Thymus (tissue), 11 donors: ENCODE measurements at regions not wholly inside any gene's neighbourhood (a gene's known extent, or its start where the extent isn't known, plus 50 kb on each side); places are given as distances from the start of the nearest gene placed in this dataset.
"Not testable (repeated sequence)": the region's sequence is repeated elsewhere in the genome, so short reads cannot be mapped to it uniquely, and the experiment has no call there.

ENCODE experiments used
- DNase-seq, 9 donors: peaks; one replicate each; pipeline ENCODE4 v3.0.0-alpha.2; 2013; ENCODE audit warnings: low spot score in 9 of 9, low read depth in 6 of 9, missing footprints in 1 of 9
- H3K27ac ChIP-seq, 2 donors: one replicate each; pipeline ENCODE4 v1.5.1; 2013; ENCODE audit warnings: control low read depth in 1 of 2, low read depth in 1 of 2, low read length in 1 of 2, mild to moderate bottlenecking in 1 of 2, moderate library complexity in 1 of 2
- H3K27me3 ChIP-seq, 2 donors: one replicate each; pipeline ENCODE4 v1.5.1; 2013; ENCODE audit warnings: low read length in 1 of 2; ENCODE audit not compliant: control insufficient read depth in 2 of 2, insufficient read depth in 1 of 2
- H3K36me3 ChIP-seq, 2 donors: one replicate each; pipeline ENCODE4 v1.5.1; 2013; ENCODE audit warnings: low read length in 1 of 2, mild to moderate bottlenecking in 1 of 2, moderate library complexity in 1 of 2; ENCODE audit not compliant: control insufficient read depth in 2 of 2, insufficient read depth in 2 of 2
- H3K4me1 ChIP-seq, 2 donors: one replicate each; pipeline ENCODE4 v1.5.1; 2013; ENCODE audit warnings: low read length in 2 of 2; ENCODE audit not compliant: control insufficient read depth in 2 of 2, insufficient read depth in 2 of 2
- H3K4me3 ChIP-seq, 2 donors: one replicate each; pipeline ENCODE4 v1.5.1; 2013; ENCODE audit warnings: low read length in 2 of 2, control low read depth in 1 of 2, mild to moderate bottlenecking in 1 of 2
- H3K9me3 ChIP-seq, 2 donors: one replicate each; pipeline ENCODE4 v1.5.1; 2013; ENCODE audit warnings: low read length in 1 of 2, mild to moderate bottlenecking in 1 of 2; ENCODE audit not compliant: control insufficient read depth in 2 of 2, insufficient read depth in 1 of 2
- WGBS: extraction: QIAGEN DNeasy Blood & Tissue Kit; methylation state at CpG from one replicate; pipeline ENCODE4 v1.1.7; 2013; 5-methylcytosine and 5-hydroxymethylcytosine counted together
- donor health status: healthy.

GRCh38 chr6:27814665-27815424 is 97.4 kb downstream of the OR2B2 start:
- 7% methylated on average over 40 of the region's 40 CpGs for WGBS
- H3K9me3 ChIP-seq: peaks cover 3 to 8% of the 10 kb centered on the region in 2 donors
- peaks cover 8 to 42% of the 10 kb centered on the region in 2 donors for H3K4me1 ChIP-seq
- peak in 8 of 9 donors; percentile 83 to 97 (median 93) for DNase-seq
- no peaks in the 10 kb centered on the region for H3K27me3 ChIP-seq
- H3K36me3 ChIP-seq: no peaks in the 10 kb centered on the region
- H3K27ac ChIP-seq: peak overlapping the region; percentile 72 to 98
- H3K4me3 ChIP-seq: peak overlapping the region; percentile 38 to 58

DNA sequence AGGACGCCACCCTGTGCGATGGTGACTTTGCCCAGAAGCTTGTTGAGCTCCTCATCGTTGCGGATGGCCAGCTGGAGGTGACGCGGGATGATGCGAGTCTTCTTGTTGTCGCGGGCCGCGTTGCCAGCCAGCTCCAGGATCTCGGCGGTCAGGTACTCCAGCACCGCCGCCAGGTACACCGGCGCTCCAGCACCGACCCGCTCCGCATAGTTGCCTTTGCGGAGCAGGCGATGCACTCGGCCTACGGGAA is 97.9 kb downstream of the OR2B2 start:
- H3K4me3 ChIP-seq: peak overlapping the region; percentile 38 to 58
- not testable (repeated sequence) for DNase-seq, H3K9me3 ChIP-seq, H3K27me3 ChIP-seq, H3K36me3 ChIP-seq
- peaks cover 8 to 38% of the 10 kb centered on the region in 2 donors for H3K4me1 ChIP-seq
- WGBS: under 1% methylated on average over 5 of the region's 24 CpGs
- H3K27ac ChIP-seq: peak overlapping the region; percentile 72 to 100

- peak overlapping the region in 1 of 2 donors; percentile 100 for H3K27ac ChIP-seq
- H3K36me3 ChIP-seq: no peaks in the 10 kb centered on the region
- H3K4me3 ChIP-seq: no peak overlapping the region
- H3K9me3 ChIP-seq: peaks cover 3 to 8% of the 10 kb centered on the region in 2 donors
- no peak for DNase-seq
- H3K4me1 ChIP-seq: peaks cover 8 to 36% of the 10 kb centered on the region in 2 donors
- H3K27me3 ChIP-seq: no peaks in the 10 kb centered on the region
- 96% methylated on average over 14 of the region's 14 CpGs for WGBS
Measured at GRCh38 chr6:27812805-27813492, 99.2 kb downstream of the OR2B2 start.

DNA sequence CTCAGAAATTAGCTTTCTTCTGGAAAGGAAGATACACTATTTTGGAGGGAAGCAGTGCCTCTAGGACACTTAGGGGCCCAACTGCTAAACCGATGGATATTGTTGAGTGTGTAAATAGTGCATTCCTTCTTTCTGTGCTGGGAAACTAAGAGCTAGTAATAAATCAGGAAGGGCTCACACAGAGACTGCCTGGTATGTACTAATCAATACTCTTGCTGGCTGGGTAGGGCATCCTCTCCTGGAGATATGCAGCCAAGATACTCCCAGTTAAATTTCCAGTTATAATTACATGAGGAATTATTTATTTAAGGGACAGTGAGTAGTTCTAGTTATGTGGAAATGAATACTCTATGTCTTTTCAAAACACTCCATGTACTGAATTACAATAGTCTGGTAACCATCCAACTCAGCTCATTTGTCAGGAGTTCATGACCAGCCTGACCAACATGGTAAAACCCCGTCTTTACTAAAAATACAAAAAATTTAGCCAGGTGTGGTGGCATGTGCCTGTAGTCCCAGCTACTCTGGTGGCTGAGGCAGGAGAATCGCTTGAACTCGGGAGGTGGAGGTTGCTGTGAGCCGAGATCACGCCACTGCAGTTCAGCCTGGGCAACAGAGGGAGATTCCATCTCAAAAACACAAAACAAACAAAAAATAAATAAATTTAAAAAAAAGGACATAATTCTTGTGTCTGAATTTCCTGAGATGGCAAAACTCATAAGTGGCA is 100.0 kb downstream of the OR2B2 start:
- no peak for DNase-seq
- H3K4me3 ChIP-seq: peak overlapping the region in 1 of 2 donors; percentile 19
- H3K27ac ChIP-seq: peak overlapping the region in 1 of 2 donors; percentile 100
- 91% methylated on average over 6 of the region's 6 CpGs for WGBS
- H3K36me3 ChIP-seq: no peaks in the 10 kb centered on the region
- H3K4me1 ChIP-seq: peaks cover 8 to 38% of the 10 kb centered on the region in 2 donors
- peaks cover 3 to 8% of the 10 kb centered on the region in 2 donors for H3K9me3 ChIP-seq
- H3K27me3 ChIP-seq: no peaks in the 10 kb centered on the region

GRCh38 chr6:27811451-27811772 is 100.8 kb downstream of the OR2B2 start:
- DNase-seq: peak in 1 of 9 donors; percentile 64
- peaks cover 3 to 8% of the 10 kb centered on the region in 2 donors for H3K9me3 ChIP-seq
- H3K27ac ChIP-seq: peak overlapping the region in 1 of 2 donors; percentile 100
- H3K36me3 ChIP-seq: no peaks in the 10 kb centered on the region
- H3K4me1 ChIP-seq: peaks cover 8 to 47% of the 10 kb centered on the region in 2 donors
- no peaks in the 10 kb centered on the region for H3K27me3 ChIP-seq
- peak overlapping the region; percentile 82 to 84 for H3K4me3 ChIP-seq

- H3K27me3 ChIP-seq: no peaks in the 10 kb centered on the region
- peaks cover 3 to 8% of the 10 kb centered on the region in 2 donors for H3K9me3 ChIP-seq
- peak overlapping the region; percentile 100 for H3K27ac ChIP-seq
- peak in 2 of 9 donors; percentile 59 to 78 for DNase-seq
- no peaks in the 10 kb centered on the region for H3K36me3 ChIP-seq
- 13% methylated on average over 11 of the region's 11 CpGs for WGBS
- H3K4me1 ChIP-seq: peaks cover 8 to 44% of the 10 kb centered on the region in 2 donors
- peak overlapping the region; percentile 82 to 84 for H3K4me3 ChIP-seq
Measured at GRCh38 chr6:27810768-27811450, 101.3 kb downstream of the OR2B2 start.

GRCh38 chr6:27809939-27810767 is 102.0 kb downstream of the OR2B2 start:
- peak; percentile 94 to 99 (median 97) for DNase-seq
- under 1% methylated on average over 51 of the region's 51 CpGs for WGBS
- H3K27me3 ChIP-seq: no peaks in the 10 kb centered on the region
- H3K36me3 ChIP-seq: no peaks in the 10 kb centered on the region
- peaks cover 8 to 36% of the 10 kb centered on the region in 2 donors for H3K4me1 ChIP-seq
- H3K27ac ChIP-seq: peak overlapping the region; percentile 100
- H3K4me3 ChIP-seq: peak overlapping the region; percentile 82 to 84
- peaks cover 0 to 1% of the 10 kb centered on the region in 2 donors for H3K9me3 ChIP-seq
